ENCODE measurements at regions not wholly inside any gene's neighbourhood (a gene's known extent, or its start where the extent isn't known, plus 50 kb on each side); places are given as distances from the start of the nearest gene placed in this dataset.

- no peak for DNase-seq (ENCODE audit: low read depth)
Measured at GRCh38 chr4:30875658-30876269, 155.6 kb downstream of the PCDH7 start.

GRCh38 chr4:30879855-30880598 lies 159.9 kb downstream of the PCDH7 start:
- no peak for DNase-seq (ENCODE audit: low read depth)

- DNase-seq (ENCODE audit: low read depth): no peak
Measured at GRCh38 chr4:30881985-30882384, 161.8 kb downstream of the PCDH7 start.

- DNase-seq (ENCODE audit: low read depth): no peak
Measured at GRCh38 chr4:30882443-30882842, 162.3 kb downstream of the PCDH7 start.

GRCh38 chr4:30882995-30883675 lies 163.0 kb downstream of the PCDH7 start:
- no peak for DNase-seq (ENCODE audit: low read depth)

GRCh38 chr4:30901461-30902451 lies 181.6 kb downstream of the PCDH7 start:
- DNase-seq (ENCODE audit: low read depth): no peak

GRCh38 chr4:30903502-30904214 lies 183.5 kb downstream of the PCDH7 start:
- peak; percentile 14 for DNase-seq (ENCODE audit: low read depth)

GRCh38 chr4:30904215-30904555 lies 184.0 kb downstream of the PCDH7 start:
- DNase-seq (ENCODE audit: low read depth): no peak

- DNase-seq (ENCODE audit: low read depth): no peak
Measured at GRCh38 chr4:30904588-30904987, 184.4 kb downstream of the PCDH7 start.

- DNase-seq (ENCODE audit: low read depth): no peak
Measured at GRCh38 chr4:30912098-30912714, 192.0 kb downstream of the PCDH7 start.

- DNase-seq (ENCODE audit: low read depth): no peak
Measured at GRCh38 chr4:30916337-30917274, 196.4 kb downstream of the PCDH7 start.

GRCh38 chr4:30917946-30918345 lies 197.8 kb downstream of the PCDH7 start:
- no peak for DNase-seq (ENCODE audit: low read depth)

GRCh38 chr4:30919458-30919857 lies 199.3 kb downstream of the PCDH7 start:
- DNase-seq (ENCODE audit: low read depth): no peak

GRCh38 chr4:30920043-30920442 lies 199.9 kb downstream of the PCDH7 start:
- DNase-seq (ENCODE audit: low read depth): no peak

- DNase-seq (ENCODE audit: low read depth): no peak
Measured at GRCh38 chr4:30922625-30923024, 202.5 kb downstream of the PCDH7 start.

- no peak for DNase-seq (ENCODE audit: low read depth)
Measured at GRCh38 chr4:30924495-30924894, 204.3 kb downstream of the PCDH7 start.

GRCh38 chr4:30929649-30930048 lies 209.5 kb downstream of the PCDH7 start:
- no peak for DNase-seq (ENCODE audit: low read depth)

GRCh38 chr4:30930276-30930675 lies 210.1 kb downstream of the PCDH7 start:
- no peak for DNase-seq (ENCODE audit: low read depth)

GRCh38 chr4:30932581-30932980 lies 212.4 kb downstream of the PCDH7 start:
- DNase-seq (ENCODE audit: low read depth): no peak

GRCh38 chr4:30939069-30939468 lies 218.9 kb downstream of the PCDH7 start:
- DNase-seq (ENCODE audit: low read depth): no peak

Data from stromal cell of bone marrow (primary cell).